Mesodermal cell (in vitro differentiated cells): ENCODE measurements at regions not wholly inside any gene's neighbourhood (a gene's known extent, or its start where the extent isn't known, plus 50 kb on each side); places are given as distances from the start of the nearest gene placed in this dataset.
A peak's percentile ranks its signal among the peaks of the same experiment; 100 is the strongest.
"Not testable (repeated sequence)": the region's sequence is repeated elsewhere in the genome, so short reads cannot be mapped to it uniquely, and the experiment has no call there.

Experiments
- H3K27ac ChIP-seq: 2 replicates; pipeline ENCODE4 v1.7.0; 2013; ENCODE audit warnings: mild to moderate bottlenecking, low read depth, low read length, moderate library complexity; ENCODE audit not compliant: severe bottlenecking
- H3K36me3 ChIP-seq: 2 replicates; pipeline ENCODE4 v1.7.1; 2013; ENCODE audit warnings: mild to moderate bottlenecking, low read length, moderate library complexity; ENCODE audit not compliant: control insufficient read depth, insufficient read depth
- H3K4me1 ChIP-seq: one replicate; pipeline ENCODE4 v1.7.1; 2013; ENCODE audit warnings: mild to moderate bottlenecking, low read length; ENCODE audit not compliant: insufficient read depth, control insufficient read depth, poor library complexity, severe bottlenecking
- H3K4me3 ChIP-seq: 2 replicates; pipeline ENCODE4 v1.7.0; 2013; ENCODE audit warnings: low read length, control low read depth, mild to moderate bottlenecking; ENCODE audit not compliant: insufficient read depth, poor library complexity, severe bottlenecking; ENCODE audit errors: extremely low read depth
- H3K9me3 ChIP-seq: 2 replicates; pipeline ENCODE4 v1.7.1; 2013; ENCODE audit warnings: mild to moderate bottlenecking, low read length, moderate library complexity; ENCODE audit not compliant: control insufficient read depth
- WGBS, 2 experiments: methylation state at CpG; one replicate each; pipeline ENCODE4 v1.1.5; 2013; ENCODE audit warnings: missing lambda C conversion rate in 2 of 2; ENCODE audit not compliant: insufficient coverage in 2 of 2; 5-methylcytosine and 5-hydroxymethylcytosine counted together

- H3K36me3 ChIP-seq: no peaks in the 10 kb centered on the region
- no CpG with 5 or more reads among the region's 1 CpG for WGBS, 2 experiments
- H3K4me3 ChIP-seq: no peak overlapping the region
- no peaks in the 10 kb centered on the region for H3K9me3 ChIP-seq
- no peaks in the 10 kb centered on the region for H3K4me1 ChIP-seq
- H3K27ac ChIP-seq: no peak overlapping the region
Measured at GRCh38 chr5:99029172-99029571, 100.4 kb upstream of the CHD1 start.

GRCh38 chr5:99028170-99028569 lies 99.4 kb upstream of the CHD1 start:
- H3K36me3 ChIP-seq, H3K9me3 ChIP-seq, H3K4me3 ChIP-seq, H3K4me1 ChIP-seq, H3K27ac ChIP-seq: not testable (repeated sequence)
- 84 to 90% methylated on average over 5 of the region's 6 CpGs for WGBS, 2 experiments

GRCh38 chr5:99025298-99026045 lies 96.7 kb upstream of the CHD1 start:
- H3K9me3 ChIP-seq: no peaks in the 10 kb centered on the region
- H3K4me1 ChIP-seq: no peaks in the 10 kb centered on the region
- H3K27ac ChIP-seq: no peak overlapping the region
- H3K36me3 ChIP-seq: no peaks in the 10 kb centered on the region
- no peak overlapping the region for H3K4me3 ChIP-seq
- WGBS, 2 experiments: 71% methylated on average over 1 of the region's 5 CpGs; no CpG with 5 or more reads in 1 of the 2 experiments

GRCh38 chr5:99023330-99023729 lies 94.5 kb upstream of the CHD1 start:
- no CpG with 5 or more reads among the region's 3 CpGs for whole genome bisulfite sequencing, 2 experiments
- Histone ChIP-seq H3K27ac (no peak overlapping the region), H3K9me3 (no peaks in the 10 kb centered on the region), H3K36me3 (no peaks in the 10 kb centered on the region), H3K4me3 (no peak overlapping the region), H3K4me1 (peaks cover 6% of the 10 kb centered on the region)

- Histone ChIP-seq H3K9me3 (no peaks in the 10 kb centered on the region), H3K27ac (no peak overlapping the region), H3K36me3 (no peaks in the 10 kb centered on the region), H3K4me3 (no peak overlapping the region), H3K4me1 (peaks cover 6% of the 10 kb centered on the region)
Measured at GRCh38 chr5:99022250-99022649, 93.4 kb upstream of the CHD1 start.

- peak overlapping the region; percentile 81 for H3K27ac ChIP-seq
- H3K4me1 ChIP-seq: peaks cover 6% of the 10 kb centered on the region
- no peaks in the 10 kb centered on the region for H3K9me3 ChIP-seq
- no peak overlapping the region for H3K4me3 ChIP-seq
- H3K36me3 ChIP-seq: no peaks in the 10 kb centered on the region
Measured at GRCh38 chr5:99020698-99021048, 91.9 kb upstream of the CHD1 start.

- WGBS, 2 experiments: 71% methylated on average over 1 of the region's 3 CpGs; no CpG with 5 or more reads in 1 of the 2 experiments
- Histone ChIP-seq H3K27ac (peak overlapping the region; percentile 81), H3K9me3 (no peaks in the 10 kb centered on the region)
Measured at GRCh38 chr5:99019812-99020697, 91.2 kb upstream of the CHD1 start.

GRCh38 chr5:99019254-99019653 lies 90.4 kb upstream of the CHD1 start:
- WGBS, 2 experiments: 85 to 87% methylated on average over 4 of the region's 6 CpGs
- peaks cover 6% of the 10 kb centered on the region for H3K4me1 ChIP-seq
- H3K36me3 ChIP-seq: no peaks in the 10 kb centered on the region
- no peaks in the 10 kb centered on the region for H3K9me3 ChIP-seq
- no peak overlapping the region for H3K4me3 ChIP-seq
- H3K27ac ChIP-seq: no peak overlapping the region

More at GRCh38 chr5:99019812-99020697, 91.2 kb upstream of the CHD1 start:
- no peaks in the 10 kb centered on the region for H3K36me3 ChIP-seq
- peaks cover 6% of the 10 kb centered on the region for H3K4me1 ChIP-seq
- H3K4me3 ChIP-seq: no peak overlapping the region

- no peak overlapping the region for H3K27ac ChIP-seq
- no peaks in the 10 kb centered on the region for H3K4me1 ChIP-seq
- no peak overlapping the region for H3K4me3 ChIP-seq
- H3K9me3 ChIP-seq: no peaks in the 10 kb centered on the region
- no peaks in the 10 kb centered on the region for H3K36me3 ChIP-seq
- WGBS, 2 experiments: no CpG with 5 or more reads among the region's 3 CpGs
Measured at GRCh38 chr5:99010294-99010693, 81.5 kb upstream of the CHD1 start.

GRCh38 chr5:99008009-99008408 lies 79.2 kb upstream of the CHD1 start:
- not testable (repeated sequence) for H3K4me1 ChIP-seq, H3K9me3 ChIP-seq, H3K4me3 ChIP-seq, H3K36me3 ChIP-seq, H3K27ac ChIP-seq
- WGBS, 2 experiments: 70 to 83% methylated on average over 2 of the region's 2 CpGs

GRCh38 chr5:99005506-99005905 lies 76.7 kb upstream of the CHD1 start:
- no peaks in the 10 kb centered on the region for H3K4me1 ChIP-seq
- no peaks in the 10 kb centered on the region for H3K36me3 ChIP-seq
- 67% methylated on average over 1 of the region's 1 CpG; no CpG with 5 or more reads in 1 of the 2 experiments for WGBS, 2 experiments
- no peaks in the 10 kb centered on the region for H3K9me3 ChIP-seq
- H3K27ac ChIP-seq: no peak overlapping the region
- H3K4me3 ChIP-seq: no peak overlapping the region
